DOHH2 (cell line): ENCODE measurements at regions not wholly inside any gene's neighbourhood (a gene's known extent, or its start where the extent isn't known, plus 50 kb on each side); places are given as distances from the start of the nearest gene placed in this dataset.

Experiments used
- H3F3A ChIP-seq: fragments of 200-600 bp; sonication (generic), shearing (Covaris generic); 2 replicates; pipeline ENCODE4 v1.6.0; 2016; ENCODE audit warnings: antibody characterized with exemption, mild to moderate bottlenecking; ENCODE audit not compliant: control insufficient read depth, insufficient read depth
- H3K27ac ChIP-seq: fragments of 200-600 bp; sonication (generic); 2 replicates; pipeline ENCODE4 v1.5.1; 2014; ENCODE audit warnings: low read depth, mild to moderate bottlenecking, low read length, moderate library complexity
- H3K27me3 ChIP-seq: fragments of 200-600 bp; sonication (generic); 2 replicates; pipeline ENCODE4 v1.6.1; 2014; ENCODE audit warnings: mild to moderate bottlenecking, low read length, mixed read lengths; ENCODE audit not compliant: control insufficient read depth
- H3K36me3 ChIP-seq: fragments of 200-600 bp; sonication (generic); 2 replicates; pipeline ENCODE4 v1.6.1; 2014; ENCODE audit warnings: mild to moderate bottlenecking, low read length, moderate library complexity, mixed read lengths; ENCODE audit not compliant: control insufficient read depth
- H3K4me1 ChIP-seq: fragments of 200-600 bp; sonication (generic); 2 replicates; pipeline ENCODE4 v1.6.1; 2014; ENCODE audit warnings: mild to moderate bottlenecking, low read length, mixed read lengths; ENCODE audit not compliant: control insufficient read depth
- H3K4me2 ChIP-seq: fragments of 200-600 bp; sonication (generic); 2 replicates; pipeline ENCODE4 v1.6.0; 2014; ENCODE audit warnings: mild to moderate bottlenecking, low read length, moderate library complexity
- H3K4me3 ChIP-seq: fragments of 200-600 bp; sonication (generic); 2 replicates; pipeline ENCODE4 v1.5.1; 2014; ENCODE audit warnings: mild to moderate bottlenecking, low read length, mixed read lengths
- H3K79me2 ChIP-seq: fragments of 200-600 bp; sonication (generic); 2 replicates; pipeline ENCODE4 v1.6.1; 2014; ENCODE audit warnings: mild to moderate bottlenecking, low read length, mixed read lengths; ENCODE audit not compliant: control insufficient read depth
- H3K9me2 ChIP-seq: fragments of 200-600 bp; sonication (generic); replicated peaks from 2 replicates; pipeline ENCODE4 v1.6.1; 2014; ENCODE audit warnings: mild to moderate bottlenecking, low read length, mixed read lengths; ENCODE audit not compliant: control insufficient read depth
- H3K9me3 ChIP-seq: fragments of 200-600 bp; sonication (generic); 2 replicates; pipeline ENCODE4 v1.6.1; 2014; ENCODE audit warnings: antibody characterized with exemption, low read length, mixed read lengths; ENCODE audit not compliant: control insufficient read depth, insufficient read depth
- H4K20me1 ChIP-seq: fragments of 200-600 bp; sonication (generic); 2 replicates; pipeline ENCODE4 v1.6.0; 2014; ENCODE audit warnings: low read depth, mild to moderate bottlenecking, antibody characterized with exemption, low read length, moderate library complexity; ENCODE audit not compliant: control insufficient read depth, insufficient read depth
- CTCF ChIP-seq: fragments of 200-600 bp; sonication (generic); IDR thresholded peaks from one replicate; pipeline ENCODE4 v1.5.1; 2014; ENCODE audit warnings: antibody characterized with exemption, mild to moderate bottlenecking, low read depth, low read length; ENCODE audit not compliant: poor library complexity, severe bottlenecking
- EZH2phosphoT487 ChIP-seq: fragments of 200-600 bp; sonication (generic); IDR thresholded peaks from 2 replicates; pipeline ENCODE4 v1.6.1; 2017; ENCODE audit warnings: borderline replicate concordance, mild to moderate bottlenecking, antibody characterized with exemption, low read length, moderate library complexity, mixed read lengths

GRCh38 chr5:17146280-17146841 is 71.1 kb upstream of the BASP1 start:
- Histone ChIP-seq H3K9me2 (no peaks in the 10 kb centered on the region), H3K4me1 (no peaks in the 10 kb centered on the region), H3K27ac (no peak overlapping the region), H3K4me2 (no peak overlapping the region), H3K9me3 (no peaks in the 10 kb centered on the region), H3K79me2 (no peaks in the 10 kb centered on the region), H3K27me3 (no peaks in the 10 kb centered on the region), H3F3A (no peaks in the 10 kb centered on the region), H3K36me3 (no peaks in the 10 kb centered on the region), H4K20me1 (no peaks in the 10 kb centered on the region), H3K4me3 (no peak overlapping the region)
- TF ChIP-seq CTCF, result no peak
- TF ChIP-seq EZH2phosphoT487, result no peak

- Histone ChIP-seq H3K27ac (no peak overlapping the region), H4K20me1 (no peaks in the 10 kb centered on the region), H3K9me2 (no peaks in the 10 kb centered on the region), H3K36me3 (no peaks in the 10 kb centered on the region), H3K4me3 (no peak overlapping the region), H3K79me2 (no peaks in the 10 kb centered on the region), H3F3A (no peaks in the 10 kb centered on the region), H3K4me1 (no peaks in the 10 kb centered on the region), H3K9me3 (no peaks in the 10 kb centered on the region), H3K4me2 (no peak overlapping the region), H3K27me3 (no peaks in the 10 kb centered on the region)
- TF ChIP-seq CTCF, result no peak
- TF ChIP-seq EZH2phosphoT487, result no peak
Observed at GRCh38 chr5:17147170-17147569, 70.3 kb upstream of the BASP1 start.

- no peaks in the 10 kb centered on the region for H3K27me3 ChIP-seq
- no peaks in the 10 kb centered on the region for H3K4me1 ChIP-seq
- H3F3A ChIP-seq, result no peaks in the 10 kb centered on the region
- H3K9me2 ChIP-seq, result no peaks in the 10 kb centered on the region
- TF ChIP-seq EZH2phosphoT487, result no peak
- TF ChIP-seq CTCF, result no peak
- H3K79me2 ChIP-seq, result no peaks in the 10 kb centered on the region
- H3K27ac ChIP-seq, result no peak overlapping the region
- H4K20me1 ChIP-seq, result no peaks in the 10 kb centered on the region
- no peak overlapping the region for H3K4me2 ChIP-seq
- H3K4me3 ChIP-seq, result no peak overlapping the region
- no peaks in the 10 kb centered on the region for H3K36me3 ChIP-seq
- H3K9me3 ChIP-seq, result no peaks in the 10 kb centered on the region
Observed at GRCh38 chr5:17147617-17148016, 69.8 kb upstream of the BASP1 start.
